Stimulated activated CD8-positive, alpha-beta memory T cell treated with anti-CD3 and anti-CD28 coated beads, Interleukin-12 subunit alpha, Interleukin-12 subunit beta, amount 100 ng/mL, for 4 hours (primary cell): ENCODE measurements at regions not wholly inside any gene's neighbourhood (a gene's known extent, or its start where the extent isn't known, plus 50 kb on each side); places are given as distances from the start of the nearest gene placed in this dataset.

Experiments
- DNase-seq: peaks from one replicate; pipeline ENCODE4 v3.0.0-alpha.2; 2020; ENCODE audit warnings: low read depth

DNA sequence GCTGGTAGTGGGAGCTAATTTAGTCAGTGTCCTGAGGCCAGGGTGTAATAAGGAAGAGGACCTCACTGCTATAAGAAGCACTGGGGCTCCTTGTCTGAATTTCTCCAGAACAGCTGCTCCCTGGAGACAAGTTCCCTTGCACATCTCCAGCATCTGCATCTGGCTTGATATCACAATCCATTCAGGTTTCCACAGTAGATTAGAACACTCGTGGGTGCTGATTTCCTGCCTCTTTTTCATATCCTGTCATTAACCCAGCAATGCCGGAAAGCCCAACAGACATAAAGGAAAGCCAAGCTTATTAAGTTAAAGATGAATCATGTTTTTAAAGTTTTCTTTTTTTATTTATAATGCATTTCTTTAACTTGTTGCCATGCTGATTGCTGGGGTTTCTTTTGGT, 232.3 kb upstream of the WWC1 start:
- DNase-seq: no peak

DNA sequence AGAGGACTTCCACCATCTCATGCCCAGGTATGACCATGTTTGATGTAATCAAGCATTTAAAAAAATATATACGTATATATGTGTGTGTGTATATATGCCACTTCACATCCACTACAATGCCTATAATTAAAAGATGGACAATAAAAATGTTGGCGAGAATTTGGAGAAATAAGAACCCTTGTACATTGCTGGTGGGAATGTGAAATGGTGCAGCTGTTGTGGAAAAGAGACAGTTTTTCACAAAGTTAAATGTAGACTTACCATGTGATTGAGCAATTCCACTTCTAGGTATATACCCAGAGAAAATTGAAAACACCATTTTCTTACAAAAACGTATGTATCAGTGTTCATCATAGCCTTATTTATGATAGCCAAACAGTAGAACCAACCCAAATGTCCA, 229.2 kb upstream of the WWC1 start:
- no peak for DNase-seq

DNA sequence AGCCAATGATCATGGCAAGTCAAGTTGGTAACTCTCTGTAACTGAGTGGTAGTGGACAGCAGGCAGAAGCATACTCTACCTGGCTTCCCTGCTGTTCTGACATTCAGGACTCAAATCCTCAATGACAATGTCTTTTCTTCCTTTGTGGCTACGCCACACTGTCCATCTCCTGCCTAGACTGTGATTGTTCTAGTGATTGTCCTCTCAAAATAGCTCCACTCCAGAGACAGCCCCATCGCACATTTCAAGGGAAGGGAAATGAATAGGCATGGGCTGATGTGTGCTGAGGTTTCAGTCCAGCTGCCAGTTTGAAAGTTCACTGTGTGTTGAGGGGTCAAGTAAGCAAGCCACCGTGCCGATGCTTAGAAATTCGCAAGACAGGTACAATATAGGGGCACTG, 227.0 kb upstream of the WWC1 start:
- no peak for DNase-seq

DNA sequence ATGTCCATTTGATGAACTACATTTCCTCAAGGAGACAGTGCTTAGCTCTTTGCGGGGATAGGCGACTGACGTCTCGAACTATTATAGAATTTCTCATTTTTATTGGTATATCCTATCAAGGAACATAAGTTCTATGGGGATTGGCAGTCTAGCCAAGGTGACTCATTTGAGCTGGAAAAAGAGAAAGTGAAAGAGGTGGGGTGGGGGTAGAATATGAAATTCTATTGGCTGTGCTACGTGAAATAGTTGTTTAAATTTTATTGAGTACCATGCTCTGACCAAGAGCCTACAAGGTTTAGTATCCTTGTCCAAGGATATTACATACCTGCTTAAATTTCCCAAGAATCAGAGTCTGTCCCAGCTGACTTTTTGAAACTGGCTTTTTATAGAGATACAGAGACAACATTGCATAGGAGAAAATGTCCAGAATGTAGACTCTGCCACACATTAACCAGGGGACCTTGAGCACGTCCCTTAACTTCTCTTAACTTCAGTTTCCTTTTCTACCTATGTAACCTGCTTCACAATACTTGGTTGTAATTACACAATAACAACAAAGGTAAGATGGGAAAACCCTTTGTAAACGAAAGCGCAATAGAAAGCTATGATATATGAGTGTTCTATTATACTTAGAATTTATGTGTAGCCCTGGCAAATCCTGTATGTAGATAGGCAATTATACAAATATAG, 226.4 kb upstream of the WWC1 start:
- no peak for DNase-seq

DNA sequence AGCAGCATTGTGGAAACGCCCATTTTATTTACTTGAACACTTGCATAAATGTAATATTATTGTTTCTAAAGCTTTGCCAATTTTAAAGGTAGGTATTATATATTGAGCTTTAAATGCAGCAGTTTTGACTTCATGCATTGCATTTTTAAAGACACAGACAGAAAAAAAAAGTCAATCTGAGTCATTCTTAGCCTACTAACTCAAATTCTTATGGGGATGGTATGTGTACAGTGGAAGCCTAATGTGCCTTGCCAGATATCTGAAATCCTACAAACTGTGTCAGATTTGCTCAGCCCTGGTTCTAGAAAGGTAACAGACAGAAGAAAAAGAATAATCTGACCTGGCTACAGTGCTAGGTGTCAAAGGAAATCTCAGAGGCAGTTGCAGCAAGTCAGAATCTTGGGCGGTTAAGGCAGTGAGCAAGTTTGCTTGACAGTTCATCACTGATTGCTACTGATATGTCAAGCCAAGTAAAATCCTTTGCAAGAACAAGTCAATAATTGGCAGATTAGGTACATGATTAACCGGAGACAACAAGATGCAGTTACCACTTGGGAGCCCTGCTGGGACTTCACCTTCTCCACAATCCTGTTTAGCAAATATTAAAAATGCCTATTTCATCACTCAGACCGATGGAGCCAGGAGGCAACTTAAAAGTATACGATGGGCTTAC, 224.8 kb upstream of the WWC1 start:
- DNase-seq: no peak

DNA sequence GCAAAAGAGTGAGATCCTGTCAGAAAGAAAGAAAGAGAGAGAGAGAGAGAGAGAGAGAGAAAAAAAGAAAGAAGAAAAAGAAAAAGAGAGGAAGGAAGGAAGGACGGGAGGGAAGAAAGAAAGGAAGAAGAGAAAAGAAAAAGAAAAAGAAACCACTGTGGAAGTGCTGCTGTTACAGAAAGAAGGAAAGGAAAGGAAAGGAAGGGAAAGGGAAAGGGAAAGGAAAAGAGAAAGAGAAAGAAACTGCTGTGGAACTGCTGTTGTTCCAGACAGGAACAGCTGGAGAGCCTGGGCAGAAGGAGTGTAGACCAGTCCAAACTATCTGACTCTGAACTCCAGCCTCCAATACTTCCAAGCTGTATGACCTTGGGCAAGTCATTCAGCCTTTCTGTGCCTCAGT, 220.7 kb upstream of the WWC1 start:
- no peak for DNase-seq

DNA sequence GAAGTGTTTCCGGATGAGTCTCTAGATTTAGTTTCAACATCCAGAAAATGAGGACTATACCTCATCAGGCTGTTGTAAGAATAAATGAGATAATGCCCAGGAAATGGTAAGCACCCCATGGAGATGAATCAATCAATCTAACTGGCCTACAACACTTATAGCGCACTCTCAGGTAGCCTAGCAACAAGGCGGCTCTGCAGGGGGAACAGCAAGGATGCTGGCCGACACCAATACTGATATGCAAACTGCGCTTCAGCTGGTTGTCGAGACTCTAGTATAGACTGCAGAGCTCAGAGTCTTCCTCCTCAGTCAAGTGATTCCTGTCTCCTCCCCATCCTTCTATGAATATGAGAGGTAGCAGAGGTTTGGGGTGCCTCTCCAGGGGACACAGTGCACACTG, 218.8 kb upstream of the WWC1 start:
- DNase-seq: no peak

DNA sequence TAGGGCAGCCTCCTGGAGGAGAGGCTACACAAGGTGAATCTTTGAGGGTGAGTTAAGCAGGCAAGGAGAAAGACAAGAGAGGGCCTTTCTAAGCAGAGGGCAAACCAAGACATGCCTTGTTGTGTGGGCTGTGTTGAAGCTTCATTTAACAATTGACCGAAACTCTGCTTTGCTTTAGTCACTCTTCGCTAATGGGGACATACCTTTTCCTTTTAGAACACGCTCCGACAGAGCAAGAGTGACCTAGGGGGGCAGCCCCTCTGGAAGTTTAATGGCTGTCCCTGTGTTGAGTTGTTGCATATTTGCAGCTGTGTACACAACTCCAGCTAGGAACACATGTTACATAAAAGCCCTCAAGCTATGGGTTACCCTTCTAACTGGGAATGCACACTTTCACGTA, 218.1 kb upstream of the WWC1 start:
- no peak for DNase-seq

DNA sequence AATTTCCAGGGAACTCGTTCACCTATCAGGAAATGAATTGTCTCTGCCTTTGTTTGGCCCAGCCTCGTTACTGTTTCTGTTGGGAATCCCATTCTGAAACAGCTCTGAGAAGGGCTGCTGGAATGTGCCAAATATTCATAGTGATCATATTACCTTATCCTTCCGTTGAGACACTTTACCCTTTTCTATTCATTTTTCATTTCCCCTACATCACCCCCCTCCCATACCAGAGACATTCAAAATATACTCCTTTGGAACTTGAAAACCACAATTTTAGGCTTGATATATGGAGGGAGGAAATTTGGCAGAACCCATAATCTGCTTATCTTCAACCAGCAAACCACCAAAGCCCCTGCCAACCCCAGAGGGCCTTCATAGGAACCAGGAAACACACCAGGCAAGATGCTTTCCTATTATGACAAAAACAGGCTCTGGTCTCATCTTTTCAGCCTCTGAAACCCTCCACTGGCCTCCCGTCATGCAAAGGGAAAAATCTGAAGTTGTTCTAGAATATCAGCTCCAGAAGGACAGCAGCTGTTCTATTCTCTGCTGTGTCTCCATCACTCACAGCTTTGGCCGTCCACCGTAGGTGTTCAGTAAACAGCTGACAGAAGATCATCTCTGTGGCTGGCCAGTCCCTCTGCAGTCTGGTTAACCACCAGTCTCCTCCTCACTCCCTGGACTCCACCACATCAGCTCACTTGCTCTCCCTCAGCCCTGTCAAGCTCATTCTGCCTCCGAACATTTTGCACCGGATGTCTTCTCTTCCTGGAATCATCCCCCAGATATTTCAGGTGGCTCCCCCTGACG, 217.2 kb upstream of the WWC1 start:
- DNase-seq: no peak

DNA sequence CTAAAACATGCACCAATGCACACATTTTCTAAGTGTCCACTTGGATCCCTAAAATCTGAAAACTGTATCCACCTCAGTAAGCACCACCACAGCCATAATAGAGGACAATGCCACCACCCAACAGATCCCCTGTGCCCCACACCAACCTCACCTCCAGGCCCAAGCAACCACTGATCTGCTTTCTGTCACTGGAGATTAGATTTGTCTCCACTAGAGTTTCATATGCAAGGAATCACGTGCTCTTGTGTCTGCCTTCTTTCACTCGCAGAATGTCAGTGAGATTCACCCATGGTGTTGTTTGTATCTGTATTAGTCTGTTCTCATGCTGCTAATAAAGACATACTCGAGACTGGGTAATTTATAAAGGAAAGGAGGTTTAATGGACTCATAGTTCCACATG, 216.1 kb upstream of the WWC1 start:
- no peak for DNase-seq

DNA sequence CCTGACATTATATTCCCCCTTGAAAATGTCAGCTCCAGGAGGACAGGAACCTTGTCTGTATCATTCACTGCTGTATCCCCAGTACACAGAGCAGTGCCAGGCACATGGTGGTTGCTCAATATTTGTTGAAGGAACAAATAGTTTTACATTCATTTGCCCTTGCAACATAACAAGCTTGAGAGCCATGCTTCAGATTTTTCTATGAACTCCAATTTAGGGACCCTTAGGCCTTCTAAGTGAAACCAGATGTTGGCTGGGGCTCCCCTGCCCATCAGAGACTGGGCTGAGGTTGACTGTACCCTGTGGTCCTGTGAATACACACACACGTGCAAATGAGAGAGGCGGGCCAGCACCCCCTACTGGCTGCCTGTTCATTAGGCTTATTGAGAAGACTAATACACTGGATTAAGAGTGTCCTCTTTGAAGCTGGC, 214.9 kb upstream of the WWC1 start:
- no peak for DNase-seq

DNA sequence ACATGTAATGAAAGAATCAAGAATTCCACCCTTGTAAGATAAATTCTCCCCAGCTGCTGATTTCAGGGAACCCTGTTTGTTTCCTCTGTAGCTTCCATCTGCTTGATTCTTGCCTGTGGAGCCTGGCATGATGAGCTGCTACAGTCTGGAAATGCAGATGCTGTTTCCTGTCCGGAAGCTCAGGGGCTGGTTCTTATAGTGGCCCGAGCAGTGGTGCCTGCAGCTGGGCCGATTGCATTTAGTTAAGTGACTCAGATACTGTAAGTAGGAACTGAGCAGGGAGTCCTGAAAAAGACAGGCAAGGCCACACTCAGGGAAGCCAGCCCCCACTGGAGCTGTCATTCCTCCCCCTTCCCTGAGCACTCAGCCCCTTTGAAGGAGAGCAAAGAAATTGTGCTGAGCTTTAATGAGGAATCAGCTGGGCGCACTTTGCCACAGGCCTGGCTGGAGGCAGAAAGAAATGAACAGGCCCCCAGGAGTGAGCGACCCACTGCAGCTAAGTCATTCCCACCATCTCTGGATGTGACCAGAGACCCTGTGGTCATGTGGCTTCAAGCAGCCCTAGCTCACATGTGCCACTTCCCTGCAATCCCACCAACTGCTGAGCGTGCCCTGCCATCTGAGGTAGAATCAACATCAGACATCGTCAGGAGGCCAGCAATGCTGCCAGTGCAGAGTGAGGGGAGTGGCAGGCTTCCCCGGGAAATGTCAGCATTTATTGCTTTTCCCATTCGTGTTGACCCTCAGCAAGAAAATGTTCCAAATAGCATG, 206.0 kb upstream of the WWC1 start:
- DNase-seq: no peak

DNA sequence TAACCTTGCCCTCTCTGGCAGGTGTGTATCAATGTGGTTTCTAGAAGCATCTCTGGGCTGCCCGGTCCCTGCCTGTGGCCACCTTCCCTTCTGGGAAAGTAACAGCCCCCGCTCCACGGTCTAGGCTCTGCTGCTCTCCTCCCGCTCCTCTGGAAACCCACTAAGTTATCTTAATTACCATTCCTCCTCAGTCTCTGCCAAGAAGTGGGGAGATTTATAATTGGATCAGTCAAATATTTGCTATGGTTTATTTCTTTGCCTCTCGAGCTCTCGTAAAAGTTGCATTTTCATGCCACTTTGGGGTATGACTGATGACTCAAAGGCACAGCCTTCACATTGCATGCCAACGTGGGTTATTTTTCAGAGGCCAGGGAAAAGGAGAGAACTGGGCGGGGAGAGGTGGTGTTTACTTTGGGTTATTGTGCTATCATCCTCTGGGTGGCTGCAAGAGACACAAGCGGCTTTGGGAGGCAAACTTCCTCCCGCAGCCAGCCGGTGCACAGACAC, 205.3 kb upstream of the WWC1 start:
- no peak for DNase-seq

DNA sequence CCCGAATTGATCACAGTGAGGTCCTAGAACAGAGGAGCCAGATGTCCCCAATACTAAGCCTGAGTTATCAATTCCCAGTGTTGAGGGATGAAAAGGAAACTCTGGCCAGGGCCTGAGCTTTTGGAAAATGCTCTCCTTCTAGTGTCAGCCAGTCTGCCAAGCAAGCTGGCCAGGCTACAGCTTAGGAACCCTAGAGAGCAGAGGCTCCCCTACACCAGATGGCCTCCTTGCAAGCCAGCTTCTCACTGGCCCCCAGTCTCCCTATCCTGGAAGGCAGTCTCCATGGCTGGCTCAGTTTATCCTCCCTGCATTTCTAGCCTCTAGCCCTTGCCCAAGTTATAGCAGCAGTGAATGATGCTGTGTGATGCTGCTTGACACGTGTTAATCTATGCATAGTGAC, 204.7 kb upstream of the WWC1 start:
- DNase-seq: no peak

DNA sequence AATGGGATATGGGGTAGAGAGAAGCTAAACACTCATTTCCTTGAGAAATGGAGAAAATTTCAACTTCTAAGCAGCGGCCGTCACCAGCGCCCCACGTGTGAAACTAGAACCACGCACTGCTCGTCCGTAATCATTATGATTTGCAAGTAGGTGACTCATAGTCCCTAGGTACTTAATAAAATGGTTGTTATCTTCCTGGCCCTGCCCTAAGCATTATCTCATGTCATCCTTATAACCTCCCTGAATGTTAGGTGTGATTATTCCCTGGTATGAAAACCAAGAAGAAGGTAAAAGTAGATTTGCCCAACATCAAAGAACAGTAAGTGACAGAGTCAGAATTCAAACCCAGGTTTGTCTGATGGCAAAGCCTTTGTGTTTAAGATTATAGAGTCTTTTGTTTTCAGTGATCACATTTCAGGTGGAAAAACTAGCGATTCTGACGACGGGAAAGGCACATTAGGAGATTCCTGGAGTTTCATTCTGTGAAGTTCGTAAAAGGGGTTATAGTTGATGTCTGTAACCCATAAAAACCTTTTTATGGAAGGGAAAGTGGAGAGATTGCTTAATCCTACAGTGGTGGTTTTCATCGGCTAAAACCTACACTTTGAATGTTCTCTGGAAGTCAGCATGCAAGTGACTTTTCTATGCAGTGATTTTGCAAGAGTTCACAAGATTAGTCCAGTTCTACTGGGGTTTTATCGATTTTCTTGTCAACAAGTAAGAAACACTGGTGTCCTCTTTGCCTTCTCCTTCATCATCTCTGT, 202.9 kb upstream of the WWC1 start:
- no peak for DNase-seq

DNA sequence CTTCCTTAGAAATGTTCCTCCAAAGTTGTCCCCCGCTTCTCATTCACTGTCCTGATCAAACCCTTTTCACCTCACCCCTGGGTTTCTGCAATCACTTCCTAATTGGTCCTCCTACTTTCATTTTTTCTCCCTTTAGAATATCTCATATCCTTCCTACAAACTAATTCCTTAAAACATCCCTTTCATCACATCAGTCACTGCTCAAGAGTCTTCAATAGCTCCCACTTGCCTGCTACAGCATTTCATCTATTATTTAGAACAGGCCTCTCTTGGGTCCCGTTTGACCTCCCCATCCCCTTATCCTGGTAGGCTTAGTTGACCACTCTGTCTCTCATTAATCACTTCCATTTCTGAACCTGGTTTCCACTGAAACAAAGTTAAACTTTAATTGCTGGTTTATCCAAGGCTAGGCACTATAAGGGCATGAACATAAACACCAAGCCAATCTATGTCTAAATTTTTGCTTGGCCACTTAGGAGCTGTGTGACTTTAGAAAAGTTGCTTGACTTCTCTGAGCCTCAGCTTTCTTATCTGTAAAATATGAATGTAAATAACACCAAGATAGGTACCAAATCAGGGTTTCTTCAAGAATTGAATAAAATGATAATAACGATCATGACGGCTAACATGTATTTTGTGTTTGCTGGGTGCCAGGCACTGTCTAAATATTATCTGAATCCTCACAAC, 202.1 kb upstream of the WWC1 start:
- no peak for DNase-seq

DNA sequence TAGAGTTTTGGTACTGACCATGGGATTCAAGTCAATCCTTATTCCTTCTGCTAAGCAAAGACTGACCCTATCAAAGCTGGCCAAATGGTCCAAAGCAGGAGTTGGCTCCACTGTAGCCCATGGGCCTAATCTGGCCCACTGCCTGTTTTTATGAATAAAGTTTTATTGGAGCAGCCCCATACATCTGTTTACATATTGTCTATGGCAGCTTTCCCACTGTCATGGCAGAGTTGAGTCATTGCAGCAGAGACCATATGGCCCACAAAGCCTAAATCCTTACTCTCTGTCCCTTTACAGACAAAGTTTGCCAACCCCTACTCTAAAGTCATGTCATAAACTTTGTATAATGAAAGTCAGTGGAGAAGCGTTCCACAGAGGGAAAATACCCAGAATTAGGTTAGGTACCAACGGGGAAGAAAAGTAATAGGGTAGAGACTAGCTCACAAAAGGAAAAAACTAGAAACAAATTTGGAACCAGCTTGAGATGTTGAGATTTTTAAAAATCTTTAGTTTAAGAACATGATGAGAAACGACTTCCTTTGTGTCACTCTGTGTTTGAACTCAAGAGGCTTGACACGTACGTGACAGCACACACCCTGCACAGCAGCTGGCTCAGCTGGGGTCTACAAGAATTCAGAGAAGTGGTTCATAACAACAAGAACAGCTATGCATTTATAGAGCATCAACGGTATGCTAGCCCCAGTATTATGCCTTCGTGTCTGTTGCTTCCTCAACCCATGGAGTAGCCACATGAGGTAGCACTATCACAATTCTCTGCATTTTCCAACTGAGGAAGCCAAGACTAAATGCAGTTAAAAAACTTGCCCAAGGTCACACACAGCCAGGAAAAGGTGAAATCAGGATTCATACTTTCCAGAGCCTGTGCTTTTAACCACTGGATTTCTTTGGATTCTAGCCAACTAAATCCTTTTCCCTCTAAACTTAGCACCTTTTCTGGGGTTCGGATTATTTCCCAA, 198.9 kb upstream of the WWC1 start:
- DNase-seq: no peak

DNA sequence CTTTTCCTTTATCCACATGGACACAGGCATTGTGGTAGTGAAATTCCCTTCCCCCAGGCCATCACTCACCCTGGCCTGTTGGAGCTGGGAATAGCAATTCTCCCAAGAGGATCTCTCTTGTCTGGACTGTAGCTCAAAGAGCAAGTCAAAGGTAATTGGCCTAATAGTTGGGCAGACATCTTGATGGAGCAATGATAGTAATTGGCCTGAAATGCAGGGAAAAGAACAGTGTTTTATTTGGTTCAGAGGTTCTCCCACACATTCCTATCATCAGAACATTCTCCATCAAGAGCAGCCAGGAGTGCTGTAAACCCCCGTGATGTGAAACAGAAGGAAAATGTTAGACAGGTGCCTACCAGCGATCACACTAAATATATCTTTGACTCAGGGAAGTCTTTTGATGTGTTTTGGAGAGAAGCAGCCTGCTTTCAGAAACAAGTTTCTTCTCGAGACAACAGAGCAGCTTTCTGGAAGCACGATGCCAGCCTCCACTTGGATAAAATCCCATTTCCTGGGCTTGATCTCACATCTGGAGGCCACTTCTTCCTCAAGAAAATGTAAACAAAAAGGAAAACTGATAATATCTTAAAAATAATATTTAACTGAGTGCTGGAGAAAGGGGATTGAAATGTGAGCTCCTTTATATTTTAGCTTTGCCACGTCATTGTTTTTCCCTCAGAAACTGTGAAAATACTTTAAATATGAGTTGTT, 198.1 kb upstream of the WWC1 start:
- no peak for DNase-seq

DNA sequence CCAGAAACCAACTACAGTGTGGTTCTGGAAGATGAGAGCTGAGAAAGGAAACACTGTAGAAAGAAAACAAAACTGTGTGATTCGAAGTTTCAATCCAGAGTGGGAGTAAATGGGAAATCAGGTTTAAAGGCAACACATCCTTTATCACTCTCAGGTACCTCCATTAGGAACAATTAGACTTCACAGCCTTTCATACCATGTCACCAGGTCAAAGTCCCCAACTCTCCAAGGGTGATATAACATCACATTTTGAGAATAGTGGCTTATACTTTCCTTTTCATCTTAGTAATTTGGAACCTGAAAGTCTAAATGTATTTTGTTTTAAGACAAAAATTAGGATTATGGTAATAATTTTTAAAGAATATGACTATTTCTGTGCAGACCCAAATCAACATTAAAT, 194.9 kb upstream of the WWC1 start:
- DNase-seq: no peak
